HTR-8/SVneo (cell line): ENCODE measurements at regions not wholly inside any gene's neighbourhood (a gene's known extent, or its start where the extent isn't known, plus 50 kb on each side); places are given as distances from the start of the nearest gene placed in this dataset.
A peak's percentile ranks its signal among the peaks of the same experiment; 100 is the strongest.

Source experiments
- DNase-seq: peaks from one replicate; pipeline ENCODE4 v3.0.0; 2011; ENCODE audit warnings: low spot score, mixed read lengths; ENCODE audit not compliant: insufficient read length
- FAIRE-seq: peaks from 2 replicates; lab custom pipeline; 2011; peaks lifted over from hg19 to GRCh38; lab: Jason Lieb, UNC

DNA sequence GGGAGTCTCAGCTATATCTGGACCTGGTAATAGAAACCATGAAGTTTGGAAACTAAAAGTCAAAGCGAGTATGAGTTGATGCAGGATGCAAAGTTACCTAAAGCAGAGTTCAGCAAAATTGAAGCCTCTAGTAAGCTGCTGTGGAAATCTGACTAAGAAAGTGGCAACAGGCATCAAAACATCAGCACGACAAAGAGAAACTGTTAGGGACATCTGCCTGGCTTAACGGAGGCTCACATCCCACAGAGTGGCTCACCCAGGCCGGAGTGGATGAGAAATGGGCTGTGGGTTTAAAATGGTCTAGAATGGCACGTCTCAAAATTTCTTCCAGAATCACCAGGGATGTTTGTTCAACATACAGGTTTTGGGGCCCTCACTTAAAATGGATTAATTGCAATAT is 164.1 kb upstream of the NPY start:
- FAIRE-seq (no peak), DNase-seq (no peak)

DNA sequence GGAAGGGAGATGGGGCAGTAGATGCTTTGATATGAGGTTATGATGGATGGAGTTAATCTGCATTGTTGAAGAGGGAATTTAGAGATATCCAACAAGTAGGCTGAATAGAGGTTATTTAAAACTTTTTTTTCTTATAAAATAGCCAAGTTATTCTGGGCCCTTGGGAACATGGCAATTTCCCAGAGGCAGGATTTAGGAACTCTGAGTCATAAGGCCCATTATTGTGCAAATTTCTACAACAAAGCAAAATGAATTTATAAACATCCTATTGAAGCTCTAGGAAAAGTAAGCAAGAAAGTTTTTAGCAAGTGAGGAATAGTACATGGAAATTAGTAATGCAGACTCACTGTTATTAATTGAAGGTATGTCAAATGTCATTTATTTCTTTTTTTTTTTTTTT is 160.9 kb upstream of the NPY start:
- no peak for FAIRE-seq
- no peak for DNase-seq

DNA sequence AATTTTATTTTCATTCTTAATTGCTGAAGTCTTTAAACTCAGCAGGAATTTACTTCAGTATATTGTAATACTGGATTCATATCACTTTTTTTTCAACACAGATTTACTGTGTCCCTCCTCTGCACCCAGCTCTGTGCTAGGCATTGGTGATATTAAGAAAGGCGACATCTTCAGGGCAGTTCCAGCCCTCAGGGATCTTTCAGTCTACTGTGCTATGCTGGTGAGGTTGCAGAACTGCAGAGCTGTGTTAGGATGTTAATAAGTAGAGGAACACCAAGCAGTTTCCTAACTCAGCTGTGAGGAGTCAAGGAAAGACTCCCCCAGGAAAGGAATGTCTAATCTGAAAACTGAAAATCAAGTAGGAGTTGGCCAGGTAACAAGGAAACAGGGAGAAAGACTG is 158.2 kb upstream of the NPY start:
- no peak for DNase-seq
- no peak for FAIRE-seq

GRCh38 chr7:24127930-24128329 is 156.1 kb upstream of the NPY start:
- no peak for FAIRE-seq
- no peak for DNase-seq

DNA sequence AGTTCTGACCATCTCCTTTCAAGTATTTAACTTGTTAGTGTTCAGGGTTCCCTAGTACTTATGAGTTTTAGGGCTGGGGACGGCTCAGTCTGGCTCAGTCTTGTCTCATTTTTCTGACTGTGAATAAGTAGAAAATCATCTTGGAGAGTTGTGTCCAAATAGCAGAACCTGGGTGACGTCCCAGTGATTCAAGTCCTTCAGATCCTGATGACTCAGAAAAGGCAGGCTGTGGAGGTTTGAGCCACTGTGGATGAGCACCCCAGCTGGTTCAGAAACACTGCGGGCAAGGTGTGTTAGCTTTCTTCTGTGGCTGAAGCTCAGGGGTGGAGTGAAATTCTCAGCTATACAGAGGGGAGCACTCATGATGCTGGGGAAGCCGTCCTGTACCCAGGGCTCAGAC is 154.4 kb upstream of the NPY start:
- DNase-seq (no peak), FAIRE-seq (no peak)

DNA sequence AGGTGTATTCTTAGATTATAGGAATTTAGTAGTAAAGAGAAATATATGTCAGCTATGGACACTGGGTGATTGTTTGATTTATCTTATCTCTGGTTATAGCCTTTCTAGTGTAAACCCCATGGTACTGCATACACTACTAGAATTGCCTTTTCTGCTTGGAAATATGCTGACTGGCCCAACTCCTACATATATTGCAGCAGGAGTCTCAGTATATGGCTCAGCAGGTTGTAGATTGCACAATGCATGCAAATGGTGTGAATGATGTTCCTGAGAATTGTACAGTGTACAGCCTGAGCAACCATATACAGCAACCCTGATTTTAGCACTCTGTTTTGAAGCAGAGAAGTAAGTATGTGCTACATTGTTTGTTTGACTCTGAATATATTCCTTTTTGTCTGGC is 153.4 kb upstream of the NPY start:
- DNase-seq, result no peak
- no peak for FAIRE-seq

DNA sequence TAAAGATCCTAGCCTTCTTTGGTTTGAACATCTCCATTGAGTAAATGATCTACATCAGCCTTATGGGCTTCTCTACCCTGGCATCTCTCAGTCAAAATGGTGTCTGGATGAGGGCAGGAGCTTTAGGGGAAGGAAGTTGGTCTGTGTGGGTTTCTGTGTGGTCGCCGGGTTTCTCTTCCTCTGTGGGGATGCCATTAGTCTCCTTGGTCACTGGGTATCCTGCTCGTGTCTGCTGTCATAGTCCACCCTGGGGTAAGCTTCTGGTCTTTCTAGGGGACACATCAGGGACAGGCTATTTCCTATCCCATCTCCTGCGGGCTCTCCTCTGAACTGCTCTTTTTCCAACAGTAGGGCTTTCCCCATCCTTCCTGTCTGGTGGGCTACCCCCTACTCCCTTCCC is 150.3 kb upstream of the NPY start:
- FAIRE-seq, result no peak
- DNase-seq, result no peak

GRCh38 chr7:24134535-24134934 is 149.5 kb upstream of the NPY start:
- DNase-seq, result no peak
- FAIRE-seq, result no peak

- DNase-seq, result no peak
- no peak for FAIRE-seq
These were observed 148.8 kb upstream of the NPY start for GRCh38 chr7:24135003-24135817.

DNA sequence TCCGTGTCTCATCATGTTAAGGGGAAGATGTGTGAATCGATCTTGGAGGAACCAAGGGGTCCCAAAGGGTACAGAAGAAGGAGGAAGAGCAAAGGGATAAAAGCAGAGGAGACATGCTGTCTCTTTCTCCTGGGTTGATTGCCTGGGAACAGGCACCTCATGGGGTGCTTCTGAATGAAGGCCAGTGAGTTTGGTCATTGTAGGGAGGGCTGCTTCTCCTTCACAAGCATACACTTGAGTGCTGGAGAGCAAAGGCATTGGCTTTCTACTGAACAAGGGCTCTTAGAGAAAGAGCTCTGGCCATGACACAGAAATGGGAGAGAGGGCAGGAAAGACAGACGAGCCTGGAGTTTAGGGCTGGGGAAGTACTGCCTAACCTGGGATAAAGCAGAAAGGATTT is 146.7 kb upstream of the NPY start:
- FAIRE-seq (no peak), DNase-seq (no peak)

DNA sequence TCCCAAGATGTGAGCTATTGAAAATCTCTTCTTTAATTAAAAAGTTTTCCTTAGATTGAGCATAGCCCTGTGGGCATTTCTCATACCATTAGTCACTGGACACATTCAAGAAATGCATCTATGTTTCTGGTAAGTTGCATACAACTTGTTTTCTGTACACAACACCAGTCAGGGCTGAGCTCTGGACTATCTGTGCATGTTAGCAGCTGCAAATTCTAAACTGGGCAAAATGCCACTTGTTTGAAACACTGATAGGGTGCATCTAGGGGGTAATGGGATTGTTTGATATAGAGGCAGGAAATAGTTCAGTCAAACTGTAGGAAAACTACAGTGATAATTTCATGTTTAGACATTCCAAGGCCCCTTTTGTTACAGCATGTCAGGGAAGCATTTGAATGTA is 145.6 kb upstream of the NPY start:
- FAIRE-seq, result no peak
- no peak for DNase-seq

DNA sequence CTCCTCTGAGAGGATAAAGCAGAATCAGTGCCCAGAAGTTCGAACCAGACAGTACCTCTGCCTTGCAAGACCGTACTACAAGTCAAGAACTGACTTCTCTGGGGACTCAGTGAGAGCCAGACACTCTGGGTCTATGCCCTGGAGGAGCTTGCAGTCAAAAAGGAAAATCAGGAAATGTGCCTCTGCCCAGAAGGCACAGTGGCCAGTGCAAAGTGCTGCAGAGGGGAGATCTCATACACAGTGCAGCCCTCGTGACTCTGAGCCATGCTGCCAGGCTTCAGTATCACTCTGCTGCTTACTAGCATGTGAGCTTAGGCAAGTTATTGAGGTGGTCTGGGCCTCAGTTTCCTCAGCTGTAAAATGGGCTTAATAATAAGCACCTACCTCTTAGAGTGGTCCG is 144.0 kb upstream of the NPY start:
- no peak for DNase-seq
- no peak for FAIRE-seq

DNA sequence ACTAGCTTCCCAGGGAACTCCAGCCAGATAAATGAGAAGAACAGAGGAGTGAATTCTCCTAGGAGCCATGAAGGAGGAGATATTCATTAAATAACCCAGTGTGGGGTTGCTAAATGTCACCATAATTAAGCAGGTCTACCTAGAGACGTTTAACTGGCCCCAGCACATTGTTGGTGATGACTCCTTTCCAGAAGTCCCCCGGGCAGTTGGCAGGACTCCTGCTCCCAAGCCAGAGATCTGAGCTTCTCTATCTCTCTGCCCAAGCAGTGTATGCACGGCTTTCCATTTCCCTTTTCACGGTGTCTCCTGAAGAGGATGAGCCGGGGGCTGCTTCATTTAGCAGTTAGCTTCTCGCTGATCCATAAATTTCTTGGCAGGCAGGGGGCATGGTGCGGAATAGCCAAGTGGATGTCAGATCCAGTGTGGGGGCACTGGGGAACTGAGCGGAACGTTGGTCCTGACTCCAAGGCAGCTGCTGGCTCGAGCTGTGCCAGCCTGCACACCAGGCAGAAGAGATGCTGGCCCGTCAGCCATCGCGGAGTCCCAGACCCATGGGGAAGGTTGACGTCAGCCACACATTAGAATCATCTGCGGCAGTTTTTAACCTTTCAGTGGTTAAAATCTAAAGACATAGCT is 142.0 kb upstream of the NPY start:
- DNase-seq (no peak), FAIRE-seq (no peak)

DNA sequence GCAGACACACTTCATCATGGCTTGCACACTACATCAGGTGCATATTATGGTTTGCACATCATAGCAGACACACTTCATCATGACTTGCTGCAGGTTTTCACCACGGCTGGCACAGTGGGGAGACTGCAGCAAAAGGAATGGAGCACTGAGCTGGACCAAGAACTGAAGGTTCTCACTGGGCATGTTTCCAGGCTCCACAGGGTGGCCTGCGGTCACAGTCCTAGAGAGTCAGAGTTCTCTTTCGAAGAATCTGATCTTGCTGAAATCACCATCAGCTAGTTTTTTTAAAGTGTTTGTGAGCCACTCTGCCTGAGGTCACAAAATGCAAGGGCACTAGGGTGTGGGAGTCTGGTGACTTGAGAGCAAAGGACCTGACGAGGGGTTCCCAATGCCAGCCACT is 140.4 kb upstream of the NPY start:
- peak; percentile 58 for FAIRE-seq

DNA sequence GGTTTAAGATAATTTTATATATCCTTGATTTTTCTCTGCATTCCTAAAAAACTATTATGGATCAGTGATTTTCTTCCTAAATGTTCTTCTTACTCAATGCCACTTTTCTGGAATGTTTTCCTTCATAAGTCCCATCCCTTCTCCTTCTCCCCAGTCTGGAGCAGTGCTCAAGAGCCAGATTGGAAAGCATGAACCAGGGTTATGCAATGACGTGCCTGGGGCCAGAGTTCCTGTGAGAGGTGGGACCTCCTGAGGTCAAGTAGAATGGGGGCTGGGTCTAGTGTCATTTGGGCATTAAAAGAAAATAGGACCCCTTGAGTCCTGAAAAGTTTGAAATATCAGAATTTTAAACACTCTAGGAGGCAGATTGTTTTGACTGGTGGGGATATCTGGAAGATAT is 132.0 kb upstream of the NPY start:
- FAIRE-seq, result no peak
- DNase-seq, result no peak

More for the DNA sequence above, 140.4 kb upstream of the NPY start:
- DNase-seq, result no peak

DNA sequence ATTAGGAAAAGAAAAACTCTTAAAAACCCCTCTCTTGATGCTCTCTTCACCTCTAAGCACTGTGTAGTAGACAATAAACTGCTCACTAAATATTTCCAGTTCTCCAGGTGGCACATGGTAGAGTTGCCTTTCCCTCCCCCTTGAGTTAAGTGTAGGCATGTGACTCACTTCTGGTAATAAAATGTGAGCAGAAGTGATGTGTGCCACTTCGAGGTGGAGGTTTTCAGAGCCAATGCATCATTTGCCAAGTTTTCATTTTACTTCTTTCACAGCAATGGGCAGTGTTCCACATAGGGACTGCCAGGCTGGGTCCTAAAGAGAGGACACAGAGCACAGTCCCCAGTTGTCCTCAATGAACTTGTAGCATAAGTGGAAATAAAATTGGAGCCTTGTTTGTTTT is 131.6 kb upstream of the NPY start:
- FAIRE-seq (no peak), DNase-seq (no peak)

DNA sequence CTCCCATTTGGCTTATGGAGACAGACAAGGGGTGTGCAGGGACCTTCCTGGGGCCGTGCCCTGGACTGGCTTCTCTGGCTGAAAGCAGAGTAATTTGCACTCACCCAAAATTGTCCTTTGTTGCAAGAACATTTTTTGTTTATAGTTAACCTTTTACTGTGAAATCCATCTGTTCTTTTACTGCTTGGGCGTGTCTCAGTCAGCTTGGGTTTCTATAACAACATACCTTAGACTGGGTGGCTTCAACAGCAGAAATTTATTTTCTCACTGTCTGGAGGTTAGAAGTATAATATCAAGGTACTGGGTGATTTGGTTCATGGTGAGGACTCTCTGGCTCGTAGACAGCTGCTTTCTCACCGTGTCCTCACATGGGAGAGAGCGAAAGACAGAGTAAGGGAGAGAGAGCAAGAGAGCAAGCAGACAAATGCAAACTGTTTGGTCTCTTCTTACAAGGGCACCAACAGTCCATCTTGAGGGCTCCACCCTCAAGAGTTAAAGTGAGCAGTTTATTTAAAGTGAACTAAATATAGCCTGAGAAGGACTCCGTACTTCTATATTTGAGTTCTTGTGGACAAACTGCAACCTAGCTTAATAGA is 131.0 kb upstream of the NPY start:
- DNase-seq, result no peak
- no peak for FAIRE-seq

DNA sequence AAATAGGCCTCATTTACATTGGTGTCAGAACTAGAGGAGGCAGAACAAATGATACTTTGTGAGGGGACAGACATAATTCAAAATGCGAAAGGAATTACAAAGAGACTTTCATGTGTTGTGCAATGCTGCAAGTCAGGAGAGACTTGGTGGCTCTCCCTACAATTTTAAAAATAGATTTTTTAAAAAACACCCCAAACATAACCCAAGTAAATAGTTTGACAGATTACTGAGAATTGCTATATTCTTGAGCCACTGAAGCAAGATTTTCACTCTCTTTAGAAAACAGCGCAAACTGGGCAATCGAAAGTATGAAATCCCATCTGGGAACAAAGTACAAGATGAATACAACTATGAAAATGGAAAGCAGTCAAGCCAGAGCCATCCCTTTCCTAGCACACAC is 126.3 kb upstream of the NPY start:
- FAIRE-seq (no peak), DNase-seq (no peak)

- FAIRE-seq, result no peak
- DNase-seq, result no peak
These were observed 125.0 kb upstream of the NPY start for GRCh38 chr7:24158975-24159374.

- no peak for FAIRE-seq
- no peak for DNase-seq
These were observed 119.6 kb upstream of the NPY start for GRCh38 chr7:24164401-24164800.

GRCh38 chr7:24169077-24169624 is 114.8 kb upstream of the NPY start:
- no peak for FAIRE-seq
- no peak for DNase-seq
